LNCAP (cell line): ENCODE measurements at regions not wholly inside any gene's neighbourhood (a gene's known extent, or its start where the extent isn't known, plus 50 kb on each side); places are given as distances from the start of the nearest gene placed in this dataset.

Experiments used
- TF ChIP-seq, protein P1 (sequence below): fragments of 450-650 bp; IDR thresholded peaks from 2 replicates; pipeline ENCODE4 v1.5.1; 2017; ENCODE audit warnings: mild to moderate bottlenecking

DNA sequence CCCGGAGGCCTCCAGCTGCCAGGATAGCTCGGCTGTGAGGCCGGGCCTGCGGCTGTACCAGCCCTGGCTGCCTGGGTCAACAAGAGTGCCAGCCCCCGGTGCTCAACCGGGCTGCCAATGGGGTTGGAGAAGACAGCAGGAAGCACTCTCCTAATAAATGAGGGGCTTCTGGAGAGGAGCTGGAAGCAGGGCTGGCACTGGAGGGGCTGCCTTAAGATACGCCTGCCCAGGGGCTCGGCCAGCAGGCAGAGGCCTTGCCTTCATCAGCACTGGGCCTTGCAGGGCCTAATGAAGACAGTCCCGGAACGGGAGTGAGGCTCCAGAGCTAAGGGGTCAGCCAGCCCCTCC lies 73.6 kb downstream of the TEX51 start:
- TF ChIP-seq, protein P1, sequence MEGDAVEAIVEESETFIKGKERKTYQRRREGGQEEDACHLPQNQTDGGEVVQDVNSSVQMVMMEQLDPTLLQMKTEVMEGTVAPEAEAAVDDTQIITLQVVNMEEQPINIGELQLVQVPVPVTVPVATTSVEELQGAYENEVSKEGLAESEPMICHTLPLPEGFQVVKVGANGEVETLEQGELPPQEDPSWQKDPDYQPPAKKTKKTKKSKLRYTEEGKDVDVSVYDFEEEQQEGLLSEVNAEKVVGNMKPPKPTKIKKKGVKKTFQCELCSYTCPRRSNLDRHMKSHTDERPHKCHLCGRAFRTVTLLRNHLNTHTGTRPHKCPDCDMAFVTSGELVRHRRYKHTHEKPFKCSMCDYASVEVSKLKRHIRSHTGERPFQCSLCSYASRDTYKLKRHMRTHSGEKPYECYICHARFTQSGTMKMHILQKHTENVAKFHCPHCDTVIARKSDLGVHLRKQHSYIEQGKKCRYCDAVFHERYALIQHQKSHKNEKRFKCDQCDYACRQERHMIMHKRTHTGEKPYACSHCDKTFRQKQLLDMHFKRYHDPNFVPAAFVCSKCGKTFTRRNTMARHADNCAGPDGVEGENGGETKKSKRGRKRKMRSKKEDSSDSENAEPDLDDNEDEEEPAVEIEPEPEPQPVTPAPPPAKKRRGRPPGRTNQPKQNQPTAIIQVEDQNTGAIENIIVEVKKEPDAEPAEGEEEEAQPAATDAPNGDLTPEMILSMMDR = peak; percentile 23; the same call in 1 of the 2 replicates

DNA sequence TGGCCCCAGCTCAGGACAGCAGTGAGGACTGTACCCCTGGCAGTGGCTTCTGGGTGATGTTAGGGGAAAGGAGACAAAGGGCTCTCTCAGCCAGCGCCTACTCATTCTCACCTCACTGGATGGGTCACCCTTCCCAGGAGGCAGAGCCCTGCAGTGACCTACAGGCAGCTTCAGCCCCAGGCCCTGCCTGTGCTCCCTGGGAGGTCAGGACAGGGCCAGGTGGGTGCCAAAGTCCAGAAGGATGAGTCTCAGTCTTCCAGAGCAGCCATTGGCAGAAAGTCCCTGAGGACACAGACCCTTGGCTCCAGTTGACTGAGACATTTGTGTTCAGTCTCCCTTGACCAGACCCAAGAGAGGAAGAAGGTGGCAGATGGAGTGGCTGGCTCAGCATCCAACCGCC lies 75.1 kb downstream of the TEX51 start:
- TF ChIP-seq, protein P1 = no peak

DNA sequence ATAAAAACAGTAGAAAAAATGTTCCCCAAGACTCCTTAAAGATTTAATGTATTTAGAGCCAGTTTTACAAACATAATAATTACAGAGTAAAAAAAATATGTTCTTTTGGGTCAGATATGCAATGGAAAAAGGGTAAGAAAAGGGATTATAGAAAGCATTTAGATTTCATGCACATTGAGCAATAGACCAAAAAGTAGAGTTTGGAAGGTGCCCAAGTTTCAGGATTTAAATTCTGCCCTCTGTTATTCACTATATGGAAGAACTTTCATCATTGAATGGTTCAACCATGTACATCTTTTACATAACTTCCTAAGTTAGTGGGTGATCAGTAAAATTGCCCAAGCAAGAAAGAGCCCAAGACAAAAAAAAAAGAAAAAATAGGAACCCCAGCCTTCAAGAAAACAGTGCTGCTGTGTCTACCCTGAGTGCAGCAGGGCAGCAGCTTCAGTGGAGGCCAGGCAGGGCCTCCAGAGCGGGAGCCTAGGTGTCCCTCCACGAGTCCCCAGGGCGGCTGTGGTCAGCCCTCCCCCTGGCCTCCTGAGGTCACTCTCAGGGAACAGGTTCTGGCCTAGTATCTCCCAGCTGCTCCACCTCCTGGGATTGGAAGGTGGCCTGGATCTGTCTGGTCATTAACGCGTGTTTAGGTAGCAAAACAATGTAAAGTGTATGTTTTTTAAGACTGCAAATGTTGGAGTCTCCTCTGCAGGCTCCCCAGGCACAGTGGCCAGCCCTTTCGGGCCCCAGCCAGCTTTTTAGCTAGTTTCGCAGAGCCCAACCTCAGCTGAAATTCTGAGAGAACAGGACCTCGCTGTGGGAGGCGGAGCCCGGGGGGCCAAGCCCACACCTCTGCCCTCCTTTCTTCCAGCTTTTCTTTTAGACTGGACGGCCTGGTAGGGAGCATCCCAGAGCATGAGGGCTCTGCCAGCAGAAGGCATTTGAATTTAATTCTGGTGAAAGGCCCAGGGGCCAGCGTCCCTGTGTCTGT lies 77.3 kb downstream of the TEX51 start:
- TF ChIP-seq, protein P1 = no peak

DNA sequence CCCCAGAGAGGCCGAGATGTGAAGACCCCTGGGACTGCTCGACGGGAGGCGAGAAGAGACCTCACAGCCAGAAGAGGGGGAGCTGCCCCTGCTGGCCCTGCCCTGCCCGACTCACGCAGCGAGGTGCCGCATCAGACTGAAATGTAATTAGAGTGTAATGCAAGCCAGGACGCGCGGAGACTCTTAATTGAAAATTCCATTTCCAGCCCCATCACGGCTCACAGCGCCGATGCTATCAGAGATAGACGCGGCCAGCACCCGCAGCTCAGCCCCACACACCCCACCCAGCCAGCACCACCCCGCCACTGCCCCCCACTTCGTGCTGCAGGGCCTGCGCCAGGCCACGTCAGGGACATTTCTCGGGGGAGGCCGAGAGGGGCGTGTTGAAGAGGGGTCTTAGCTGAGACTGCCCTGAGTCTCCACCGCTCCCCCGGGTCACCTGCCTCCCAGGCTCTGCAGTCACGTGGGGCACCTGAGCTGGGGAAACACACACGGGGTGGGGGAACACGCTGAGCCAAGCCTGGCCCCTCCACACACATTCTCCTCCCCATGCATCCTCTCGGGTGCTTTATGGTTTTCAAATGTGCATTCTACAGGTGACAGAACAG lies 78.1 kb downstream of the TEX51 start:
- TF ChIP-seq, protein P1 = no peak

DNA sequence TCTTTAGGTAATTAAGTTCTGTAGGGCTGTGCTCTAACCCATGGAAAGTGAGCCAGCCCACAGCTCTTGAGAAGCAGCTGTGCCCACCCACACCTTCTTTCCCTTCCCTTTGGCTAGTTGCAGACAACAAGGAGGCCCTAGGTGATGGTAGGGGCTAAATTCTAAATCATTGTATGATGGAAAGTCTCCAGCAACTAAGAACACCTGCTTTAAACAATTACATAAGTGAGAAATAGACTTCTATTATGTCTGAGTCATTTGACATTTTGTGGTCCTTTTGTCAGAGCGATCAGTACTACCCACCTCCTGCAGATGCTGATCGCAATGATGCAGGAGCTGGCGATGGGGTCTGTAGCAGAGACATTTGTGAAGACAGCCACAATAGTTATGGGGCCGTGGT lies 79.6 kb downstream of the TEX51 start:
- TF ChIP-seq, protein P1 = no peak

DNA sequence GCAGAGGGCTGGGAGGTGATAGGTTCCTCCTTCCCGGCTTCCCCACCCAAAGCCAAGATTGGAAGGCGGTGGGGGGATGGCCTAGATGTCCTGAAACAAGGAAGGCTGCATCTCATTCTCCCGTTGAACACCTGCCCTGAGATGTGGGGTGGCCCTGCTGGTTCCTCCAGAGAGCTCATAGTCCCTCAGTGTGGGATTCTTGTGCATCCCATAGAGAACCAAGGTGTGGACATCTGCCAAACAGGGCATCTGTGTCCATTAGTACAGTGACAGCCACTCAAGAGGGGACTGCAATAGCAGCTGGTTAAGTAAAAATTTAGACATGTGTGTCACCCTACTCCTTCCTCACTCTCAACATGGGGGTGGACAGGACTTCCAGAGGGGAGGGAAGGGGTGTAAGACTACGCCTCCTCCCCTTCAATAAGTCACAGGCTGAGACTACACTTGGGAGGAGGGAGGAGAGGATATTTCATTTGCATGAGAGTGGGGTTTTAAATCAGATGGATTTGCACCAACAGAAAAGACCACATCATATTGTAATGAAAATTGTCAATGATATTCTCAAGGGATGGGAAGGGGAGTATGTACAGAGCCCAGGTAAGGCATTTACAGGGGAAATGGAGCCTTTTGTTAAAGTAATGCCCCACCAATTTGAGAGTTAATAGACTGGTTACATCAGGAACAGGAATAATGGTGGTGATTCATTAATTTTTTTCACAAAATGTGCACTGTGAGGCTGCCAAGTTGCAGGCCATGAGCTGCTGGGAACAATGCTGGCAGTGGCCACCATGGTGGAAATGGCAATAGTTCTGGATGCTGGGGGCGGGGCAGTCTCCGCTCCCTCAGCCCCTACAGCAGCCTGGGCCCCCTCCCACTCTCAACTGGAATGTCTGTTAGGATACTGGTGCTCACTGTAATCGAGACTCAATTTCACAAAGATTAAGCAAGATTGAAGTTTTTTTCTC lies 80.6 kb downstream of the TEX51 start:
- TF ChIP-seq, protein P1 = no peak

DNA sequence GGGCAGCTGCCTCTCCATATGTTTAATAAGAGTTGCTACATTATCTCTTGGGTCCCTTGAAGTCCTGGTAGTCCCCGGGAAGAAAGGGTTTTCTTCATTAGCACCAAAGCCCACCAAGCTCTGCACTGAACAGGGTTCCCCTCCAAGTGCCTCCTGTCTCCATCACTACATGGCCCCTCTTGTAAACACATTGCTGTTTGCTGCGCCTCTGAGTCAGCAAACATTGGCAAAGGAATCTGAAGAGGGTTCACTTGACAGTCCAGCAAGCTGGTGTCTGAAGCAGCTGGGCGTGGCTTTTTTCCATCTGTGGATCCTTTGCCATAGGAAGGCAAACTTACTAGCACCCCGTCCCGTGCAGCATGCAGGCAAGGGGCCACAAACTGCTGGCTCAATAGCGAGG lies 82.8 kb downstream of the TEX51 start:
- TF ChIP-seq, protein P1 = no peak
